GM21619 (cell line): ENCODE measurements at regions not wholly inside any gene's neighbourhood (a gene's known extent, or its start where the extent isn't known, plus 50 kb on each side); places are given as distances from the start of the nearest gene placed in this dataset.
"Not testable (repeated sequence)": the region's sequence is repeated elsewhere in the genome, so short reads cannot be mapped to it uniquely, and the experiment has no call there.

Experiments
- ATAC-seq: cut with Tn5 transposase; IDR thresholded peaks from one replicate; pipeline ENCODE4 v1.9.1; 2021; ENCODE audit not compliant: unreplicated experiment

- ATAC-seq, result no peak
Measured at GRCh38 chr1:173341971-173342370, 134.8 kb upstream of the TNFSF4 start.

GRCh38 chr1:173342736-173343135, 134.4 kb upstream of the PRDX6 start:
- ATAC-seq, result no peak

- no peak for ATAC-seq
Measured at GRCh38 chr1:173344034-173344743, 132.9 kb upstream of the PRDX6 start.

- ATAC-seq, result no peak
Measured at GRCh38 chr1:173347282-173347818, 129.8 kb upstream of the PRDX6 start.

- not testable (repeated sequence) for ATAC-seq
Measured at GRCh38 chr1:173352635-173353034, 124.5 kb upstream of the PRDX6 start.

- ATAC-seq, result no peak
Measured at GRCh38 chr1:173353350-173353749, 123.8 kb upstream of the PRDX6 start.

GRCh38 chr1:173354937-173355280, 122.2 kb upstream of the PRDX6 start:
- no peak for ATAC-seq

- ATAC-seq, result peak; percentile 63
Measured at GRCh38 chr1:173355281-173356031, 121.7 kb upstream of the PRDX6 start.

- ATAC-seq, result peak; percentile 44
Measured at GRCh38 chr1:173356191-173356762, 120.9 kb upstream of the PRDX6 start.

GRCh38 chr1:173360487-173361063, 116.6 kb upstream of the PRDX6 start:
- ATAC-seq, result no peak

GRCh38 chr1:173362543-173362942, 114.6 kb upstream of the PRDX6 start:
- ATAC-seq, result no peak

- no peak for ATAC-seq
Measured at GRCh38 chr1:173364827-173365226, 112.3 kb upstream of the PRDX6 start.

GRCh38 chr1:173365341-173365740, 111.8 kb upstream of the PRDX6 start:
- no peak for ATAC-seq

GRCh38 chr1:173367136-173367535, 110.0 kb upstream of the PRDX6 start:
- ATAC-seq, result no peak

GRCh38 chr1:173370586-173370985, 106.5 kb upstream of the PRDX6 start:
- ATAC-seq, result not testable (repeated sequence)

GRCh38 chr1:173376065-173376464, 101.1 kb upstream of the PRDX6 start:
- ATAC-seq, result not testable (repeated sequence)

- no peak for ATAC-seq
Measured at GRCh38 chr1:173377266-173377665, 99.9 kb upstream of the PRDX6 start.

GRCh38 chr1:173383351-173383750, 93.8 kb upstream of the PRDX6 start:
- ATAC-seq, result no peak

- ATAC-seq, result no peak
Measured at GRCh38 chr1:173388352-173388751, 88.8 kb upstream of the PRDX6 start.

- ATAC-seq, result no peak
Measured at GRCh38 chr1:173392895-173393658, 84.1 kb upstream of the PRDX6 start.

GRCh38 chr1:173393659-173394000, 83.5 kb upstream of the PRDX6 start:
- no peak for ATAC-seq
